Activated T-cell treated with anti-CD3 and anti-CD28 coated beads for 48 hours (primary cell): ENCODE measurements at regions not wholly inside any gene's neighbourhood (a gene's known extent, or its start where the extent isn't known, plus 50 kb on each side); places are given as distances from the start of the nearest gene placed in this dataset.
A peak's percentile ranks its signal among the peaks of the same experiment; 100 is the strongest.

Experiments used
- DNase-seq: peaks from one replicate; pipeline ENCODE4 v3.0.0-alpha.2; 2020; ENCODE audit warnings: low read depth

- DNase-seq: peak; percentile 54
These were observed 55.8 kb upstream of the SHC3 start for GRCh38 chr9:89234205-89235067.

DNA sequence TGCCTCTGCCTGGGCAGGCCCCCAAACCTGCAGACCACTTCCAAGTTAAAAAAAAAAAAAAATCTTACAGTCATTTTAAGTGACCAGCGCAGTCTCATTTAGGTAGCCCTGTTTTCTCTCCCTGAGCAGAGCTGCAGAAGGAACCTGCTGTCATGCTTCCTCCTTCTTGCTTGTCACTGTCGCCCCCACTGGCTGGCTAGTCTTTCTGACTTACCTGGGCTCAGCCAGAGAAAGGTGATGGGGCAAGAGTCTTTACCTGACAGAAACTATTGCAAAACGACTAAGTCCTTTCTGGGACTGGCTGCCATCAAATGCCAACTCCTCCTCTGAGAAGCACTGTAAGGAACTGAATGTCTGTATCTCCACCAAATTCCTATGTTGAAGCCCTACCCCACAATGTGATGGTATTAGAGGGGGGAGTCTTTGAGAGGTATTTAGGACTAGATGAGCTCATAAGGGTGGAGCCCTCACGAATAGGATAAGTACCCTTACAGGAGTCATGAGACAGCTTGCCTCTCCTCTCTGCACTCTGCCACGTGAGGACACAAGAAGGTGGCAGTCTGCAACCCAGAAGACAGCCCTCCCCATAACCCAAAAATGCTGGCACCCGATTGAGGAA is 58.4 kb upstream of the SHC3 start:
- no peak for DNase-seq

- DNase-seq: no peak
These were observed 59.8 kb upstream of the SHC3 start for GRCh38 chr9:89238424-89238823.

GRCh38 chr9:89243296-89244061 is 64.9 kb upstream of the SHC3 start:
- no peak for DNase-seq

DNA sequence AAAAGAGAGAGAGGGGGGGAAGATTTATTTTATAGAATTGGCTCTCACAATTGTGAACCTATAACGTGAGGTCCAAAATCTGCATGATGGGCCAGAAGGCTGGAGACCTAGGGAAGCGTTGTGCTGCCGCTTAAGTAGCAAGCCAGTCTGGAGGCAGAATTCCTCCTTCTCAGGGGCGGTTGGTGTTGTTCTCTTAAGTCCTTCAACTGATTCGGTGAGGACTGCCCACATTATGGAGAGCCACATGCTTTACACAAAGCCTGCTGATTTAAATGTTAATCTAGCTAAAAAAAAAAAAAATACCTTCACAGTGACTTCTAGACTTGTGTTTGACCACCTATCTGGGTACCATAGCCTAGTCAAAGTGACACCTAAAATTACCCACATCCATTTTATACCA is 64.2 kb upstream of the CKS2 start:
- DNase-seq: no peak

DNA sequence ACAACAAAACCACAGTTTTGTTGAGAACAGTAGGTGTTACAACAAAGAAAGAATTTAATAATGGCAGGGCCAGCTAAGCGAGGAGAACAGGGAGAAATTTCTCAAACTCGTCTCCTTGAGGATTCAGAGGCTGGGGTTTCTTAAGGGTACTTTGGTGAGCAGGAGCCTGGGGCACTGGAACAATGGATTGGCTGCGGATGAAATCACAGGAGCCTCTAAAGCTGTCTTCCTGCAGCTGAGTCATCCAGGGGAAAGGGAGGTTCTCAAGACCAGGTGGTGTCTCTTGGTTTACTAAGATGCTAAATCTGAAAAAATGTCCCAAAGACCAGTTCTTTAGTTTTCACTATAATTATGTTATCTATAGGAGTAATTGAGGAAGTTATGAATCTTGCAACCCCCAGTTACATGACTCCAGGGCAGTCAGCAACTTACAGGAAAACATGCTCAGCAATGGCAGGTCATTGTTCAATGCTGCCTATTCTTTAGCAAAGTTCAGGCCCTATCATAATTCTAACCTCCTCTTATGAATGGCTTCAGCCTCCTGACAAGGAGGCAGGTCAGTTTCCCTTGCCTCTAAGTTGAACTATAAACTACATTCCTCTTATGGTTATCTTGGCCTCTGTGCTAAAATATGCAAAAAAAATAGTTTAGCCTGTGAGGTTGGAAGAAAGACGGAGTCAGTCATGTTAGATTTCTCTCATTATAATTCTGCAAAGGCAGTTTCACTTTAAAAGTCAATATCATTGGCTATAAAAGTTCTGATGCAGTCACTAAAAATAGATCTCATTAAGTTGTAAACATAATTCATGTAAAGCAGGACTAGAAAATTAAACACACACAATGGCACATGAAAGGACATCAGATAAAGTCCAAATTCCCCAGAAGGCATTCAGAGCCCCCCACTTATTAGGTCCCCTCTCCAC is 63.3 kb upstream of the CKS2 start:
- DNase-seq: no peak

- DNase-seq: no peak
These were observed 62.0 kb upstream of the CKS2 start for GRCh38 chr9:89249001-89249400.

DNA sequence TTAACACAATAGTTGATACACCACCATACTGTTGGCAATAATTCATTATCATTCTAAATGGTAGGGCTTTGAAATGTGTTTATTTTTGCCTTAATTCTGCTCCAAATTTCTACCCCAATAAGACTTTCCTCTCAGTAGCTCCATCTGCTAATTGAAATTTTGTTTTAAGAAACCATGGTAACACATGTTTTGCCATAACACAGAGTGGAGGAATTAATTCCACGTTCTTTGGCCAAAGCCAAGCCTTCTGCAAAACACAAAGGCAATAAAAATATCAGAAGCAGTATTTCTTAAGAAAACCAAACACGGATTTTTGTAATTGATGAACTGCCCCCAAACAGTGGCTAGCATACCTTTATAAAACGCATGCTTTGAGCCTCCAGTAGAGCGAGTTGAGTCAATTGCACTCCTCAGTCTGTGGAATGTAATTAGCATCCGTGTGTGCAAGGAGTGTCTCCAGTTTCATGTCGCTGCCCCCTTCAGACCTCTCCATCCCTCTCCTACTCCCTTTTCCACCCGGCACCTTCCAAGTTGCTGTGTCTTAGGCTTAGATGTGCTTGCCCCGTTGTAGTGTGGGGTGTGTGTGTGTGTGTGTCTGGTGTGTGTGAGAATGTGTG is 58.2 kb upstream of the CKS2 start:
- no peak for DNase-seq

DNA sequence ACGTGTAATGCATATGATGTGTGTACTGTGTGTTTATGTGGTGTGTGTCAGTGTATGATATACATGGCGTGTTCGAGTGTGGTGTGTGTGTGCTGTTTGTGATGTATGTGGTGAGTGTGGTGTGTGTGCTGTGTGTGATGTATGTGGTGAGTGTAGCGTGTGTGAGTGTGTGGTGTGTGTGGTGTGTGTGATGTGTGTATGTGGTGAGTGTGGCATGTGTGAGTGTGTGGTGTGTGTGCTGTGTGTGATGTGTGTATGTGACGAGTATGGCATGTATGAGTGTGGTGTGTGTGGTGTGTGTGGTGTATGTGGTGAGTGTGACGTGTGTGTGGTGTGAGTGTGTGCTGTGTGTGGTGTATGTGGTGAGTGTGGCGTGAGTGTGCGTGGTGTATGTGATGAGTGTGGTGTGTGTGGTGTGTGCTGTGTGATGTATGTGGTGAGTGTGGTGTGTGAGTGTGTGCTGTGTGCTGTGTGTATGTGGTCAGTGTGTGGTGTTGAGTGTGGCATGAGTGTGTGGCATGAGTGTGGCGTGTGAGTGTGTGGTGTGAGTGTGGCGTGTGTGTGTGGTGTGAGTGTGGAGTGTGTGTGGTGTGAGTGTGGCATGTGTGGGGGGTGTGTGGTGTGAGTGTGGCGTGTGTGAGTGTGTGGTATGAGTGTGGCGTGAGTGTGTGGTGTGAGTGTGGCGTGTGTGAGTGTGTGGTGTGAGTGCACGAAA is 56.8 kb upstream of the CKS2 start:
- no peak for DNase-seq

DNA sequence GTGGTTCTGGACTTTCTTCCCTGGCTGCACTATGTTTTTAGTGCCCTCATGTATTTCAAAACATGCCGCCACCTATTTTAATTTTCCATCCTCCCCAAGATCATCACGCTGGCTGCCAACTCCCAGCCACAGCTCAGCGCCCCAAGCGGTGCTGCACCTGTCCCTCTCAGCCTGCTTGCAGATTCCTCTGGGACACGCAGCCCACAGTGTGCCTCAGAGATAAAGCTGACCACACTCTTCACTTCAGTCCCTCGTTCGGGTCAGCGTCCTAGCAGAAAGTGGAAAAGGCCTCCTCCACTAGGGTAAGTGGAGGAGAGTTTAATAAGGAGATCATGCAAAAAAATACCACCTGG is 56.2 kb upstream of the CKS2 start:
- no peak for DNase-seq

- no peak for DNase-seq
These were observed 54.8 kb upstream of the CKS2 start for GRCh38 chr9:89256225-89256624.

DNA sequence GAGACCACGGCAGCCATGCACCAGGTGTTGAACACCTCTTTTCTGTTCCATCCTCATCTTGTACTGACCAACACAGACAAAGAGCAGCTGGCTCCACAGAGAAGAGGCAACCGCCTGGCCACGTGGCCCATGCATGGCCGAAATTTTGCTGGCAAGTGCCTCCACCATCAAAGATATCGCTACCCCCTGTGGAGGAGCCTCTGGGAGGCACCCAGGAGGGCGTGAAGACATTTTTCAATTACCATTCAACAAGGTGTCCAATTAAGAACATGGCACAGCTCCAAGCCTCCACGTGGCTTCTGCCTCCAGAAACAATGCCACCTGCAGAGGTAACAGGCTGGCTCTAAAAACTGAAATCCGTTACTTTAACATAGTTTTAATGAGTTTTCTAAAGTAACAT is 54.4 kb upstream of the CKS2 start:
- DNase-seq: no peak

DNA sequence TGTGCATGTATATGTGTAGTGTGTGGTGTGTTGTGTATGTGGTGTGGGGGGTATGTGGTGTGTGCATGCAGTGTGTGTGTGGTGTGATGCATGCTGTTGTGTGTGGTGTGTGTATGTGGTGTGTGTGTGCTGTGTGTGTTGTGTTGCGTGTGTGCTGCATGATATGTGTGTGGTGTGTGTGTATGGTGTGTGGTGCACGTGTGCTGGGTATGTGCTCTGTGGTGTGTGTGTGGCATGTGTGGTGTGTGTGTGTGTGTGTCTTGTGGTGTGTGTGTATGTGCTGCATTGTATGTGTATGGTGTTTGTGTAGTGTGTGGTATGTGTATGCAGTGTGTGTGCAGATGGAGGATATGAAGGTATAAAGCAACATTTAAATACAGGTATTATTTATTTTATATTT is 50.5 kb upstream of the CKS2 start:
- no peak for DNase-seq
